ENCODE measurements at regions not wholly inside any gene's neighbourhood (a gene's known extent, or its start where the extent isn't known, plus 50 kb on each side); places are given as distances from the start of the nearest gene placed in this dataset.
"Not testable (repeated sequence)": the region's sequence is repeated elsewhere in the genome, so short reads cannot be mapped to it uniquely, and the experiment has no call there.

GRCh38 chr3:3309887-3310286 lies 130.4 kb upstream of the CRBN start:
- DNase-seq: no peak

- DNase-seq: no peak
Measured at GRCh38 chr3:3308809-3309208, 129.3 kb upstream of the CRBN start.

- DNase-seq: no peak
Measured at GRCh38 chr3:3307491-3307890, 128.0 kb upstream of the CRBN start.

- DNase-seq: no peak
Measured at GRCh38 chr3:3305841-3306240, 126.3 kb upstream of the CRBN start.

GRCh38 chr3:3305084-3305483 lies 125.6 kb upstream of the CRBN start:
- DNase-seq: no peak

- no peak for DNase-seq
Measured at GRCh38 chr3:3303636-3304035, 124.1 kb upstream of the CRBN start.

- DNase-seq: no peak
Measured at GRCh38 chr3:3302964-3303363, 123.5 kb upstream of the CRBN start.

- DNase-seq: no peak
Measured at GRCh38 chr3:3301476-3301875, 122.0 kb upstream of the CRBN start.

GRCh38 chr3:3296979-3297381 lies 117.5 kb upstream of the CRBN start:
- DNase-seq: no peak

GRCh38 chr3:3295586-3295985 lies 116.1 kb upstream of the CRBN start:
- DNase-seq: no peak

GRCh38 chr3:3291756-3292283 lies 112.3 kb upstream of the CRBN start:
- DNase-seq: not testable (repeated sequence)

GRCh38 chr3:3288255-3288654 lies 108.8 kb upstream of the CRBN start:
- no peak for DNase-seq

- no peak for DNase-seq
Measured at GRCh38 chr3:3286014-3286413, 106.5 kb upstream of the CRBN start.

- DNase-seq: no peak
Measured at GRCh38 chr3:3281024-3281423, 101.5 kb upstream of the CRBN start.

GRCh38 chr3:3280396-3280795 lies 100.9 kb upstream of the CRBN start:
- no peak for DNase-seq

GRCh38 chr3:3278073-3278472 lies 98.6 kb upstream of the CRBN start:
- no peak for DNase-seq

GRCh38 chr3:3276630-3277029 lies 97.1 kb upstream of the CRBN start:
- DNase-seq: no peak

GRCh38 chr3:3264796-3265195 lies 85.3 kb upstream of the CRBN start:
- DNase-seq: no peak

GRCh38 chr3:3260870-3261269 lies 81.4 kb upstream of the CRBN start:
- DNase-seq: no peak

- DNase-seq: no peak
Measured at GRCh38 chr3:3259181-3259580, 79.7 kb upstream of the CRBN start.

GRCh38 chr3:3258281-3258680 lies 78.8 kb upstream of the CRBN start:
- no peak for DNase-seq

- no peak for DNase-seq
Measured at GRCh38 chr3:3241596-3241995, 62.1 kb upstream of the CRBN start.

- no peak for DNase-seq
Measured at GRCh38 chr3:3240986-3241385, 61.5 kb upstream of the CRBN start.

GRCh38 chr3:3237979-3238378 lies 58.5 kb upstream of the CRBN start:
- DNase-seq: no peak

- DNase-seq: no peak
Measured at GRCh38 chr3:3232251-3232650, 52.8 kb upstream of the CRBN start.
